HG02885 (cell line): ENCODE measurements at regions not wholly inside any gene's neighbourhood (a gene's known extent, or its start where the extent isn't known, plus 50 kb on each side); places are given as distances from the start of the nearest gene placed in this dataset.

Experiments used
- ATAC-seq: cut with Tn5 transposase; IDR thresholded peaks from one replicate; pipeline ENCODE4 v1.9.1; 2021; ENCODE audit warnings: mild to moderate bottlenecking; ENCODE audit not compliant: unreplicated experiment, poor library complexity

DNA sequence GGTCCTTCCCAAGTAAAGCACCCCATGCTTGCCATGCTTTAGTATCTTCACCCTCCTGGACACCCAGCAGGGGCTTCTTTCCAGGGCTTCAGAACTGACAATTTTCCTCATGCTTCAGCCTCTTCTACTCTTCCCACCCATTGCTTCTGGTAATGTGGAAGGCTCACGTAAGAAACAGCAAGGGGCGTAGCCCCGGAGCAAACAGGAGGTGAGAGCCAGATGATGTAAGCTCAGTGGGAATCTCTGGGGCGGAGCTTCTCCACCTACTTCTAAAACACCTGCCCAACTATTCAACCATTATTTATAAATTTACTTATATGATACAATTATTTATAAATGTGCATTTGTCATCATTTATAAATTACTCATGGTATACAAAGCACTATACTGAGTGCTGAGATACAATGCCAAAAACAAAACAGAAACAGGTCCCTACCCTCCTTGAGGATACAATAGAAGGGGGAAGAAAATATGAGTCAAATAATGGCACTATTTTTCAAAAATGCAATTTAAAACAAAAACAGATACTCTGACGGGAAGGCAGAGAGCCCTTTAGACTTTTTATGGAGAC, 140.1 kb upstream of the CAMK1G start:
- ATAC-seq: no peak

DNA sequence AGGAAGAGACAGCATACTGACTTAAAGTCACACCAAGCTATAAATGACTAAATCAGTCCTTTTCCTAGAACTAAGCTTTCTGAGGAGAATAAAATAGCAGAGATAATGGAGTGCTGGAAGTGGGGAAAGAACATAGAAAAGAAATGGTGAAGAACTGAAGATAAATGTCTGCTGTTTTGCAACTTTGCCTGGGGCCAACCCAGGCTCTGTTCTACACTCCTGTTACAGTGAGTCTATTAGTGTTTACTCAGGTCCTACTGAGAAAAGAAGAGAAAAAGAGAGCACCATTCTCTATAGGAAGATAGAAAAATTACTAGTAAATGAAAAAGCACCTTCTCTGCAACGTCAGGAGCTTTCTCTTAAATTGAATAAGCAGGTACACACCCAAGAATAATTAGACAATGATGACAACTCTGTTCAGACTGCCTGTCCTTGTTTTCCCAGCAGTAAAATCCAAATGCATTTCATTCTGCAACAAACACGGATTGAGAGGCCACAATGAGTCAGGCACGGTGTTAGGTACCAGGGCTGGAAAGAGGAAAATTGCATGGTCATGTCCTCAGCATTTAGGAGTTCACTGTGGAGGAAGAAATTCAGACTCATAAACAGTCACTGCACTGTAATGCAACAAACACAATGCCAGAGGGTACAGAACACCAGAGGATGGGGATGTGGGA, 139.4 kb upstream of the CAMK1G start:
- ATAC-seq: no peak

DNA sequence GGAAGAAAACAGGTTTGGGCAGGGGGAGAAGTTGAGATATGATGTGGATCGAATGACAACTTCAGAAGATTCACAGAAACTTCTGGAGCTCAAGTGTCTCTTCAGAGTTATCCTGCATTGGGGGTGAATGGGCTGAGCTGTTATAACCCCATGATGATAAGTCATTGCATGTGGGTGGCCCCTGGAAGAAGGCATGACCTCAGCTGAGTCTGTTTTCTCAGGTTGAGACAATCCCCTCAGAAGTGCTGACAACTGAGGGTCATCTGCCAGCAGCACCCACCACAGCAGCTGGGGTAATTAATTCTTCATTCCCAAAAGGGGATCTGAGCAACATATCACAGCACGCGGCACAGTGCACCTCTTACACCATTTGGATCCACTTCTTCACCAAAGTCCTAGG, 138.6 kb upstream of the CAMK1G start:
- ATAC-seq: no peak

DNA sequence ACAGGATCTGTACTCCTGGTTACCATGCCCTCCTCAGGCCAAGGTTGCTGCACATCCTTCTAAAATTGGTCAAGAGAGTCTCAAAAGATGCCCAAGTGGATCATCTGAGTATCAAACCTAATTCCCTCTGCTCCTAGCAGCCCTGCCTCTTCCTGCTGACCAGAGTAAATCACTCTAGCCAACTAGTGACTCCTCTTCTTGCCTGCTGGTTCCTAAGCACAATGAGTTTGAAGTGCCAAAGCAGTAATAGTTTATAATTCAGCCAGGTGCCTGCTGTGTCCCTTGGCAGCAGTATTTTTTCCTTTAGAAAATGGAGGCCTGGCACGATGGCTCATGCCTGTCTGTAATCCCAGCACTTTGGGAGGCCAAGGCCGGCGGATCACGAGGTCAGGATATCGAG, 137.9 kb upstream of the CAMK1G start:
- ATAC-seq: no peak

DNA sequence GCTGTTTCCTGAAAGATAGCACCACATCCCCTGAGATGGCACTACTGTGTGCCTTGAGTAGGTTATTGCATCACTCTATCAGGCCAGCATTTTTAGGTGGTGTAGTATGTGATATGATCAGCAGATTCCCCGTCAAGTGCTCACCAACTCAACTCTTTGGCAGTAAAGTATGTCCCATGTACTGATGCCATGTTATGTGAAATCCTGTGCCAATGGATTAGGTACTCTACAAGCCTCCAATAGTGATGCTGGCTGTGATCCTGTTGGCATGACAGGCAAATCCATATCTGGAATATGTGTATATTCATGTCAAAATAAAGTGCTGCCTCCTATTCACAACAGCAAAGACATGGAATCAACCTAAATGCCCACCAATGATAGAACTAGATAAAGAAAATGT, 137.2 kb upstream of the CAMK1G start:
- no peak for ATAC-seq

DNA sequence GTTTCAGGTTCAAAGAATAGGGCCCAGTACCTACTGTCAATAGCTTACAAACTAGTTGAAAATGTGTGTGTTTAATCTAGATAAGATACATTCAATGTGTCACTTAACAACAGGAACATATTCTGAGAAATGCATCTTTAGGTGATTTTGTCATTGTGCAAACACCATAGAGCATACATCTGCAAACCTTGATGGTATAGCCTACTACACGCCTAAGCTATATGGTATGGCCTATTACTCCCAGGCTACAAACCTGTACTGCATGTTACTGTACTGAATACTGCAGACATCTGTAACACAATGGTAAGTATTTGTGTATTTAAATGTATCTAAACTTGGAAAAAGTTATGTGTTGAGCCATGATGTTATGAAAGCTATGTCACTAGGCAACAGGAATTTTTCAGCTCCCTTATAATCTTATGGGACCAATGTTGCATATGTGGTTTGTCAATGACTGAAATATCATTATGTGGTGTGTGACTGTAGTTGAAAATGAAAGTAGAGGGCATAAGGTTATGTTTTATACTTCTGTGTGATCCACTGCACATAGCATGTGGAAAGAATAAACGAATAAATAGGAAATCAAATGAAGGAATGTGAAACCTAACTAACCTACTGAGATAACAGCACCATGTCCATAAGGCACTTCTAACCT, 129.0 kb upstream of the CAMK1G start:
- no peak for ATAC-seq

DNA sequence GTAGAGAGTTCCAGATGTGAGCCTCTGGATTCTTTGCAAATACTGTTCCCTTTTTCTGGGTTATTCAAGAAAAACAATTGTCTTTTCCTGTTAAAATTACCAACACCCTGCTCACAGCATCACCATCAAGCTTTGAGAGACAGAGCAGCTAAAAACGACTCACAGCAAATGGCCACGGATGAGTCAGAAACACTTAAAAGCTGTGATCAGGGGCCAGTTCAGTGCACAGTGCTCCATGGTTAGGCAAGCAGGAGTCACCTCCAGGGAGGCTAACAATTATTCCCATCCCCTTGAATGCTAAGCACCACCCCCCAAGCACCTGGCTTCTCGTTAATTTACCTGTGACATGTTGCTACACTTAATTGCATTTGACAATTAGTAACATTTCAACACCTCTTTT, 128.4 kb upstream of the CAMK1G start:
- ATAC-seq: no peak

DNA sequence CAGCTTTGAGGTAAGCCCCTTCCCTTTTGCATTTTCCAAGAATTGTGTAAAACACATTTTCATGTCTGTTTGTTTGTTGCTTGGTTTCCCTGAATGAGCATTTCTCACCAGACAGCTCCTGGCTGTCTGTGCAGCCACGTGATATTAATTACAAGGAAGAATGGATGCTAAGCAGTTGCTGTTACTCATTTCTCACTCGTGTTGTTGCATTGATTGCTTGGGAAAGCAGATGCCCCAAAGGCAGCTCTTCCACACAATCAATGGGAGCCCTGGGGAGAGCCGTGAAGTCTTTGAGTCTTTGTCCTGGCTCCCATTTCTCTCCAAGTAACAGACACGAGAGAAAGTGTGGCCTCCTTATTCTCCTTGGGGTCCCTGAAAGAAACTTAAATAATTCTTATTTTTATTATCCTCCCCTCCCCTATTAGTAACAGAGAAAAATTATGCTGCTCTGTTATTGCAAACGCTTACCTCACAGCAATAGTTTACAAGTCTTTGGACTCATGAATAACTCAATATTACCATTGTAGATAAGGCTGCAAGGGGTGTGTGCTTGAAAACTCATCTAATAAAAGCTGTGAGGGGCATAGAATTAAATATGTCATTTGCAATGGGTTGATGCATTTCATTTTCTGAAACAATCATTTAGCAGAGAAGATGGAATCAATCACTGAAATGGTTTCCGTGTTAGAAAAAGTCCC, 127.7 kb upstream of the CAMK1G start:
- ATAC-seq: no peak

DNA sequence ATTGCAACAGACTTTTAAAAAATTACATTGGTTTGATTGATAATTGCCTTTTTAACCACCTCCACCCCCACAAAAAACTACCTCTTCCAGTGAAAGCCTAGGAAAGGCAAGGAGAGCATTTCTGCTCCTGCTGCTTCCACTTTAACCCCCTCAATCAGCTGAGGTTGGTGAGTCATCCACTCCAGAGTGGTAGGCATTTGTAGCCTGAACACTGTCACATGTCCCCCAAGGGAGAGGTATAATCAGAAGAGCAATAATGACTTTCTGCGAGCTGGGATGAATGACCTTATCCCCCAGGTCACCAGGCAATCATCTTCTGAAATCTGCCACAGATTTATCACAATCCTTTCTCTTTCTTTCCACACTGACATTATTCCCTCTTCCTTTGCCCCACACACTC, 126.6 kb upstream of the CAMK1G start:
- ATAC-seq: no peak

DNA sequence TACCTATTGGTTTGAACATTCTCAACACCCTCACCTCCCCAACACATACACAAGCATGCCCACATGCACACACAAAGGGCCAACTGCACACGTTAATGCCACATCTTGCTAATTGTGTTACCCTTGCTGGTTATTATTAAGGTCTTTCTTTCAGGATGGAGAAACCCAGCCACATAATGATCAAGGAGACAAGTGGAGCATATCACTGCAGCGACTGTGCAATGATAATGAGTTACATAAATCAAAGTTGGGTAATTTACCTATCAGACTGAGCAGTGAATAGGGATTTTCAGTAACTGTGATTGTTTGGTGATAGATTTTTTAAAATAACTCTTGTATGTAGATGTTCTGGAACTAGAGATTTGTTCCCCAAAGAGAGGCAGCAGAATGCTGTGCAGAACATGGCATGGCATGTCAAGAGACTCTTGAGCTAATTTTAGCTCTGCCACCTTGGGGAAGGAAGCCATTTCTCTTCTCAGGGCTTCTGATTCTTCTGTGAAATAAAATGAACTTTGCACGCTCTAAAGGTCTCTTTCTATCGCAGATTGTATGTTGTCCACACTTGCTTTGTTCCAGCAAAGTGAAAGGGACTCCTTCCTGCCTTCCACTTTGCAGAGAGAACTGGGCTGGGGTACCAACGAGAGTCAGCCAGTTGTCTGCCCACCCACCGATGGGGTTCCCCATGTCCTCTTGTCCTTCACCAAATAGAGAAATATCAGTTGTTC, 126.0 kb upstream of the CAMK1G start:
- ATAC-seq: no peak

DNA sequence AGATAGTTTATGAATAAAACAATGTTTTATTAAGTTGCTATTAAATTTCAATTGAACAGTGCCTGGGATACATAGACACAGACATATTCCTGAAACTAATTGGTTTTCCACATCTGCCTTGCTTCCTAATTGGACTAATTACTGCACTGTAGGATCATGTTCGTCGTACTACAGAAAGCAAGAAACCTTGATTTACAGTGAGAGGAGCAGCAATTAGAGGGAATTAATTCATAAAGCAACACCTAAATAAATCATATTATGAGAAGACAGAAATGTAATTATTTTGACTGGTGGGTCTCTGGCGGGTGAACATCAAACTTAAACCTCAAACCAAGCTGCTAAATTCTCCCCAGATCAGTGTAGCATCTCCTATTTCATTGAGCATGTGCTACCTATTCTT, 124.6 kb upstream of the CAMK1G start:
- ATAC-seq: no peak

DNA sequence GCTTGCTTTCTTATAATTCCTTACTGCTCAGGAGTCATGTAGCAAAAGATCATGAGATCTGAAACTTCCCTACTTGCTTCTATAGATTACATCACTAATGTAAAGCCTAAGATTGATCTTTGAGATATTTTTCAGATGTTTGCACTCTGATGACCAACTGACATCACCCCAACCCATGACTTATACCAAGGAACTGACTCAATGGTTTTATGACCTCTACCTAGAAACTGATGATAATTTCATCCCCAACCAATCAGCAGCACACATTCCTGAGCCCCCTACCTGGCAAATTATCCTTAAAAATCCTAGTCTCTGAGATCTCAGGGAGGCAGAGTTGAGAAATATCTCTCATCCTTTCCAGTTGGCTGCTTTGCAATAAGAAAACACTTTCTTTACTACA, 122.3 kb upstream of the CAMK1G start:
- no peak for ATAC-seq

DNA sequence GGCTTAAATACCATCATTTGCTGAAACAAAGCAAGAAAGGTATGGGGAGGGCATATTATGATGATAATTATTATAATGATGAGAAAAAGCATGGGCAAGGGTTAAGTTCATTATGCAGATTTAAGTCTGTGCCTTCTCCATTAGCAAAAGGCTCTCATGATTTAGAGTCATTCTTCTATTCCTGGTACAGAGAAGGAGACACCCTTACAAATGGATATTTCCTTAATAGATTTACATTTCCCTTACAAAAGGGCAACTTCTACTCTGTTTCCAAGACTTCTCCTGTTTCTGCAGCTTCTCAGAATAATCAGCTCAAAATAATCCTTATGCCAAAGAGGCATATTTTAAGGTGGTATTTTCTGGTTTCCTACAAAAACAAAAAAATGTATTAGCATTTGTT, 121.1 kb upstream of the CAMK1G start:
- no peak for ATAC-seq

DNA sequence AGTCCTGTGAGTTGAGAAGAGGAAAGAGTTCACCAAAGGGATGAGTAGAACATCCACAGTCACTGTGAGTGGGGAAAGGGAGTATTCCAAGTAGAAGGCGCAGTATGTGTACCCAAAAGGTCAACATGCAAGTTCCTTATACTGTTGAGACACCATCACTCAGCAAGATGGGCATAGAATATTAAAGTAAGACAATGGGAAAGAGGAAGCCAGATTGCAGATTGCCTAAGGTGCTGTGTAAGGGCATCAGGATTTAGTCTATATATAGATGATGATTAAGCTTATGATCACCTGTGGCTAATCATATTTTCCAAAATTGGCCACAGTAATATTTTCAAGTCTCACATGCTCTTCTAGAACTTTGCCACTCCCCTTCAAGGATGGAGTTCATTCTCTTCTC, 120.1 kb upstream of the CAMK1G start:
- ATAC-seq: no peak

DNA sequence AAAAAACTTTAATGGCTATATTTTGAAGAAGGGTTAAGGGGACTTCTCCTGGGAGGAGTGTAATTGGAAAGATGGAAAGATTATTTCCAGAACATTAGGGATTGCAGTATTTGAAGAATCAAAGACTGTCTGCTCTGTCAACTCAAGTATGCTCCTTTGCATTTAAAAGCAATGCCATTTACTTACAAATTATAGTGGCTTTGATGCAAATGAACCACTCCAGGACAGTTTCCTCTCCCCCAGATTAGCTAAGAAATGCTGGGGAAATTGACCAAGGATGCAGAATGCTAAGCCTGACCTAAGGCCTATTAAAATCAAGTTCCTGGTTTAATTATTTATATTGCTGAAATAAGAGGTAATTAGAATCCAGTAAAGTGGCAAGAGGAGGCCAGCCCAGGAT, 110.5 kb upstream of the CAMK1G start:
- ATAC-seq: no peak

DNA sequence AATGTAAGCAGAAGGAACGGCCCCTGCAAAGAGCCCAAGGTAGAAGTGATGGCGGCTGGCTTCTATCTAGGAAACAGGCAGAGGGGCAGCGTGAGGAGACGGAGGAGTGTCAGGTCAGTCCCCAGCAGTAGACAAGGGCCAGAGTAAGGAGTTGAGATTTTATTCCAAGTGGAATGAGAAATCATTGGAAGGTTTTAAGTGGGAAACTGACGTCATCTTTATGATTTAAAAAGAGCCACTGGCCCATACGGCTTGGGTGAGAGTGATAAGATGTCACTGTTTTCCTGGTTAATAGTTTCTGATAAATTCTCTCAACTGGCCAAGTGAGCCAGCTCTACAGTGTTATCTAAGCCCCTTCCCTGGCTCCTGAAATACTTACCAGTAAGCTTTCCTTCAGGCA, 103.2 kb upstream of the CAMK1G start:
- no peak for ATAC-seq

DNA sequence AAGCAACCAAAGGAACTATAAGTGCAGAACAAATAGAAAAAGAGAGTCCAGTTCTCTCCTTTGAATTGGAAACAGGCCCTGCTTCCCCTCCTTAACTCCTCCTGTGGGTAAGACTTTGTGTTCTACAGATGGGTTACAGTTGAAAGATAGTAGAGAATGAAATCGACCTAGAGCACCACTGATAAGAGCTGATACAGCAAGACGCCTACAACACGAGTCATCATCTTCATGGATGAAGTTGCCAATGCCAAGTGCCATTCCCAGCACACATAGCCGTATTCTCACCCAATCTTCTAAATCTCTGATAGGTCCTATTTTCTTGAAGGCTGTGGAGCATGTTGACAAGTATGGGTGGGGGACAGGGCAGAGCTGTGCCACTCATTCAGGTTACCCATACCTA, 99.8 kb upstream of the CAMK1G start:
- ATAC-seq: no peak

DNA sequence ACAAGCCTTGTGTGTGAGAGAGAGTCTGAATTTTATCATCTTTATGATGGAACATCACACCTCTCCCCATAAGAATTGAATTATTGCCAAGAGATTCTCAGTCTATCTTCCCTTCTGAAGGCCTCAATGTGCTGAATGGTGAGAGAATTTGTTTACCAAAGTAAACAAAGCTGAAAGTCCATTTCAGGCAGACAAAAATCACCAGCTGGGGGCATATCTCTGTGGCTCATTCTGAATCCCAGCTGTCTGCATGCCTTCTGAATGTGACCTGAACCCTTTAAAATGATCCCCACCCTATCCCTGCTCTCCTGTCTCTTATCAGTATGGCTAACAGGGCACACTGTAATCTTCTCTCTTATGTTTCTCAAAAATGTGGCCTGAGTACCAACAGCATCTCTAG, 99.1 kb upstream of the CAMK1G start:
- no peak for ATAC-seq

DNA sequence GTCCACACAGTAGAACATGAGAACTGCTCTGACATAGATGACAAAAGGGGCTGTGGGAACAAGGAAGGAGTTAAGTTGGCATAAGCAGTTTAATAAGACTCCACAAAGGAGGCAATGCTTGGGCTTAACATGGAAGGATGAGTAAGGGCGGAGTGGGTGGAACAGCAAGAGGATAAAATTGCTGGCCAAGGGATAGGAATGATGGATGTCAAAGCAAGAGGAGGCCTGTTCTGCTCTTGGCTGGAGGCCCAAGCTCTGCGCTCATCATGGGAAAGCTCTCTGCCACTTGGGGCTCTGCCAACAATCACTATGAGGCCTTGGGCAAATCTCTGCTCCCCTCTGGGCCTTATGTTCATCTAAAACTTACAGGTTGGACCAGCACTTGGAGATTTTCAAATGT, 98.3 kb upstream of the CAMK1G start:
- no peak for ATAC-seq

DNA sequence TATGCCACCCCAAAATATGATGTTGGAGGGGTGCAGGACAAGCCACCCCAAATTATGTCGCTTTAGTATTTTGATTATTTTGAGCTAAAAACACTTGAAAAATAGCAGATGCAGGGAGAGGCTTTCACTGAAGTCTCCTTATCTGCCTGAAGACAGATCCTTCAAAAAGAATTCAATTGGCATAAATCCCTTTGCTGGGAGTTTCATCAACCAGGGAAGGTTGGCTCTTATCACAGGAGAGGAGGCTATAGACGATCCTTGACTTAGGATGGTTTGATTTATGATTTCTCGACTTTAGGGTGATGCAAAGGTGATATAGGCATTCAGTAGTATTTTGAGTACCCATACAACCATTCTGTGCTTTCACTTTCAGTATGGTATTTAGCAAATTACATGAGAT, 97.8 kb upstream of the CAMK1G start:
- no peak for ATAC-seq
